ENCODE measurements at regions not wholly inside any gene's neighbourhood (a gene's known extent, or its start where the extent isn't known, plus 50 kb on each side); places are given as distances from the start of the nearest gene placed in this dataset.

- TF ChIP-seq, protein P1, sequence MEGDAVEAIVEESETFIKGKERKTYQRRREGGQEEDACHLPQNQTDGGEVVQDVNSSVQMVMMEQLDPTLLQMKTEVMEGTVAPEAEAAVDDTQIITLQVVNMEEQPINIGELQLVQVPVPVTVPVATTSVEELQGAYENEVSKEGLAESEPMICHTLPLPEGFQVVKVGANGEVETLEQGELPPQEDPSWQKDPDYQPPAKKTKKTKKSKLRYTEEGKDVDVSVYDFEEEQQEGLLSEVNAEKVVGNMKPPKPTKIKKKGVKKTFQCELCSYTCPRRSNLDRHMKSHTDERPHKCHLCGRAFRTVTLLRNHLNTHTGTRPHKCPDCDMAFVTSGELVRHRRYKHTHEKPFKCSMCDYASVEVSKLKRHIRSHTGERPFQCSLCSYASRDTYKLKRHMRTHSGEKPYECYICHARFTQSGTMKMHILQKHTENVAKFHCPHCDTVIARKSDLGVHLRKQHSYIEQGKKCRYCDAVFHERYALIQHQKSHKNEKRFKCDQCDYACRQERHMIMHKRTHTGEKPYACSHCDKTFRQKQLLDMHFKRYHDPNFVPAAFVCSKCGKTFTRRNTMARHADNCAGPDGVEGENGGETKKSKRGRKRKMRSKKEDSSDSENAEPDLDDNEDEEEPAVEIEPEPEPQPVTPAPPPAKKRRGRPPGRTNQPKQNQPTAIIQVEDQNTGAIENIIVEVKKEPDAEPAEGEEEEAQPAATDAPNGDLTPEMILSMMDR (IDR thresholded peaks at IDR 0.05; ENCODE audit: low read depth, low read length, missing input control): no peak
- TF ChIP-seq YY1 (IDR thresholded peaks at IDR 0.05) (no peak), SP1 (IDR thresholded peaks at IDR 0.05) (no peak), RXRA (IDR thresholded peaks at IDR 0.05) (no peak), TAF1 (conservative IDR thresholded peaks at IDR 0.05) (no peak), RAD21 (IDR thresholded peaks at IDR 0.05) (no peak), JUND (IDR thresholded peaks at IDR 0.05) (no peak), HNF4A (conservative IDR thresholded peaks at IDR 0.05) (no peak), FOXA1 (IDR thresholded peaks at IDR 0.05) (no peak), HNF4G (IDR thresholded peaks at IDR 0.05) (no peak)
- TF ChIP-seq, protein P2, sequence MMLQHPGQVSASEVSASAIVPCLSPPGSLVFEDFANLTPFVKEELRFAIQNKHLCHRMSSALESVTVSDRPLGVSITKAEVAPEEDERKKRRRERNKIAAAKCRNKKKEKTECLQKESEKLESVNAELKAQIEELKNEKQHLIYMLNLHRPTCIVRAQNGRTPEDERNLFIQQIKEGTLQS (IDR thresholded peaks at IDR 0.05): no peak
- TF ChIP-seq, protein P3, sequence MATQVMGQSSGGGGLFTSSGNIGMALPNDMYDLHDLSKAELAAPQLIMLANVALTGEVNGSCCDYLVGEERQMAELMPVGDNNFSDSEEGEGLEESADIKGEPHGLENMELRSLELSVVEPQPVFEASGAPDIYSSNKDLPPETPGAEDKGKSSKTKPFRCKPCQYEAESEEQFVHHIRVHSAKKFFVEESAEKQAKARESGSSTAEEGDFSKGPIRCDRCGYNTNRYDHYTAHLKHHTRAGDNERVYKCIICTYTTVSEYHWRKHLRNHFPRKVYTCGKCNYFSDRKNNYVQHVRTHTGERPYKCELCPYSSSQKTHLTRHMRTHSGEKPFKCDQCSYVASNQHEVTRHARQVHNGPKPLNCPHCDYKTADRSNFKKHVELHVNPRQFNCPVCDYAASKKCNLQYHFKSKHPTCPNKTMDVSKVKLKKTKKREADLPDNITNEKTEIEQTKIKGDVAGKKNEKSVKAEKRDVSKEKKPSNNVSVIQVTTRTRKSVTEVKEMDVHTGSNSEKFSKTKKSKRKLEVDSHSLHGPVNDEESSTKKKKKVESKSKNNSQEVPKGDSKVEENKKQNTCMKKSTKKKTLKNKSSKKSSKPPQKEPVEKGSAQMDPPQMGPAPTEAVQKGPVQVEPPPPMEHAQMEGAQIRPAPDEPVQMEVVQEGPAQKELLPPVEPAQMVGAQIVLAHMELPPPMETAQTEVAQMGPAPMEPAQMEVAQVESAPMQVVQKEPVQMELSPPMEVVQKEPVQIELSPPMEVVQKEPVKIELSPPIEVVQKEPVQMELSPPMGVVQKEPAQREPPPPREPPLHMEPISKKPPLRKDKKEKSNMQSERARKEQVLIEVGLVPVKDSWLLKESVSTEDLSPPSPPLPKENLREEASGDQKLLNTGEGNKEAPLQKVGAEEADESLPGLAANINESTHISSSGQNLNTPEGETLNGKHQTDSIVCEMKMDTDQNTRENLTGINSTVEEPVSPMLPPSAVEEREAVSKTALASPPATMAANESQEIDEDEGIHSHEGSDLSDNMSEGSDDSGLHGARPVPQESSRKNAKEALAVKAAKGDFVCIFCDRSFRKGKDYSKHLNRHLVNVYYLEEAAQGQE (IDR thresholded peaks at IDR 0.05): no peak
- TF ChIP-seq, protein P4, sequence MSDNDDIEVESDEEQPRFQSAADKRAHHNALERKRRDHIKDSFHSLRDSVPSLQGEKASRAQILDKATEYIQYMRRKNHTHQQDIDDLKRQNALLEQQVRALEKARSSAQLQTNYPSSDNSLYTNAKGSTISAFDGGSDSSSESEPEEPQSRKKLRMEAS (IDR thresholded peaks at IDR 0.05): no peak
- TF ChIP-seq, protein P5, sequence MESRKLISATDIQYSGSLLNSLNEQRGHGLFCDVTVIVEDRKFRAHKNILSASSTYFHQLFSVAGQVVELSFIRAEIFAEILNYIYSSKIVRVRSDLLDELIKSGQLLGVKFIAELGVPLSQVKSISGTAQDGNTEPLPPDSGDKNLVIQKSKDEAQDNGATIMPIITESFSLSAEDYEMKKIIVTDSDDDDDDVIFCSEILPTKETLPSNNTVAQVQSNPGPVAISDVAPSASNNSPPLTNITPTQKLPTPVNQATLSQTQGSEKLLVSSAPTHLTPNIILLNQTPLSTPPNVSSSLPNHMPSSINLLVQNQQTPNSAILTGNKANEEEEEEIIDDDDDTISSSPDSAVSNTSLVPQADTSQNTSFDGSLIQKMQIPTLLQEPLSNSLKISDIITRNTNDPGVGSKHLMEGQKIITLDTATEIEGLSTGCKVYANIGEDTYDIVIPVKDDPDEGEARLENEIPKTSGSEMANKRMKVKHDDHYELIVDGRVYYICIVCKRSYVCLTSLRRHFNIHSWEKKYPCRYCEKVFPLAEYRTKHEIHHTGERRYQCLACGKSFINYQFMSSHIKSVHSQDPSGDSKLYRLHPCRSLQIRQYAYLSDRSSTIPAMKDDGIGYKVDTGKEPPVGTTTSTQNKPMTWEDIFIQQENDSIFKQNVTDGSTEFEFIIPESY (IDR thresholded peaks at IDR 0.05): no peak
Measured at GRCh38 chr13:62093984-62094780, 678.5 kb upstream of the PCDH20 start.

All from liver (tissue), 3 donors.